DND-41 (cell line): ENCODE measurements at regions not wholly inside any gene's neighbourhood (a gene's known extent, or its start where the extent isn't known, plus 50 kb on each side); places are given as distances from the start of the nearest gene placed in this dataset.

ENCODE experiments used
- ATAC-seq: fragments of 200-7000 bp; cut with Tn5 transposase; 3 replicates; pipeline ENCODE4 v1.9.1; 2021; ENCODE audit warnings: low read depth; ENCODE audit not compliant: insufficient read depth
- DNase-seq: peaks from one replicate; pipeline ENCODE4 v3.0.0-alpha.2; 2020
- H2AFZ ChIP-seq: 2 replicates; pipeline ENCODE4 v1.6.0; 2012; ENCODE audit warnings: low read depth, low read length
- H3K27ac ChIP-seq: 2 replicates; pipeline ENCODE4 v1.5.1; 2012; ENCODE audit warnings: low read length, inconsistent platforms
- H3K27me3 ChIP-seq: fragments of 200-600 bp; sonication (generic); 2 replicates; pipeline ENCODE4 v1.6.0; 2012; ENCODE audit warnings: low read length, mild to moderate bottlenecking, inconsistent platforms; ENCODE audit not compliant: insufficient read depth, poor library complexity
- H3K36me3 ChIP-seq: 2 replicates; pipeline ENCODE4 v1.5.1; 2012; ENCODE audit warnings: low read length, inconsistent platforms; ENCODE audit not compliant: insufficient read depth
- H3K4me1 ChIP-seq: 2 replicates; pipeline ENCODE4 v1.5.1; 2012; ENCODE audit warnings: mild to moderate bottlenecking, low read length; ENCODE audit not compliant: insufficient read depth
- H3K4me2 ChIP-seq: 2 replicates; pipeline ENCODE4 v1.6.0; 2012; ENCODE audit warnings: mild to moderate bottlenecking, moderate library complexity, low read length, inconsistent platforms; ENCODE audit not compliant: insufficient read depth
- H3K4me3 ChIP-seq, 2 experiments: fragments of 200-600 bp in 1 of 2; shearing (Covaris generic) in 1 of 2; 2 replicates each; pipeline ENCODE4 v1.5.1; 2012 to 2016; ENCODE audit warnings: inconsistent platforms in 2 of 2, low read length in 2 of 2, mild to moderate bottlenecking in 2 of 2, low read depth in 1 of 2, moderate library complexity in 1 of 2
- H3K79me2 ChIP-seq: 2 replicates; pipeline ENCODE4 v1.6.0; 2012; ENCODE audit warnings: low read length, inconsistent platforms; ENCODE audit not compliant: insufficient read depth
- H3K9ac ChIP-seq: 2 replicates; pipeline ENCODE4 v1.6.0; 2012; ENCODE audit warnings: low read depth, mild to moderate bottlenecking, inconsistent platforms, low read length, moderate library complexity
- H3K9me3 ChIP-seq: 2 replicates; pipeline ENCODE4 v1.5.1; 2012; ENCODE audit warnings: low read length, moderate library complexity, mild to moderate bottlenecking, inconsistent platforms; ENCODE audit not compliant: insufficient read depth, severe bottlenecking
- H4K20me1 ChIP-seq: 2 replicates; pipeline ENCODE4 v1.6.0; 2012; ENCODE audit warnings: low read length; ENCODE audit not compliant: insufficient read depth
- EZH2 ChIP-seq: IDR thresholded peaks from 3 replicates; pipeline ENCODE4 v1.6.1; 2012; ENCODE audit warnings: borderline replicate concordance, low read depth, mild to moderate bottlenecking, moderate library complexity, low read length, inconsistent platforms; ENCODE audit not compliant: severe bottlenecking
- TF ChIP-seq, protein P1 (sequence below): IDR thresholded peaks from 2 replicates; pipeline ENCODE4 v1.5.1; 2012; ENCODE audit warnings: borderline replicate concordance, low read length, moderate library complexity, mild to moderate bottlenecking; ENCODE audit not compliant: poor library complexity, severe bottlenecking; ENCODE audit errors: extremely low read depth

DNA sequence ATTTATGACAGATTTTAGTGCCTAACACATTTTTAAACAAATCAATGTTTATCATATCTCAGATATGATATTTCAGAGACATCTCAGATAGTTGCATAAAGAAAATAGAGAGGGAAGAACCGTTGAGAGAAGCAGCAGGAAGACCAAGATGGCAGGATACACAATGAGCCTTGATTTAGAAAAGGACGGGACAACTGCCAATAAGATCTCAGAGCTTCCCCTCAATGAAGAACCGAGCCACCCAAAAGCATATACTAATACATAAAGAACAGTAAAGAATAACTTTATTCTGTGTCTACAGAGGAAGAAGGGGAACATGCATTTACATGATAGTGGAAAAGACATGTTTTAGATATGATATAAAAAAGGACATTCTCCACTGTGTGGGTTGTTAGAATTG is 375.9 kb upstream of the SOX5 start:
- no peaks in the 10 kb centered on the region for H3K27me3 ChIP-seq
- H2AFZ ChIP-seq = no peak overlapping the region
- TF ChIP-seq, protein P1, sequence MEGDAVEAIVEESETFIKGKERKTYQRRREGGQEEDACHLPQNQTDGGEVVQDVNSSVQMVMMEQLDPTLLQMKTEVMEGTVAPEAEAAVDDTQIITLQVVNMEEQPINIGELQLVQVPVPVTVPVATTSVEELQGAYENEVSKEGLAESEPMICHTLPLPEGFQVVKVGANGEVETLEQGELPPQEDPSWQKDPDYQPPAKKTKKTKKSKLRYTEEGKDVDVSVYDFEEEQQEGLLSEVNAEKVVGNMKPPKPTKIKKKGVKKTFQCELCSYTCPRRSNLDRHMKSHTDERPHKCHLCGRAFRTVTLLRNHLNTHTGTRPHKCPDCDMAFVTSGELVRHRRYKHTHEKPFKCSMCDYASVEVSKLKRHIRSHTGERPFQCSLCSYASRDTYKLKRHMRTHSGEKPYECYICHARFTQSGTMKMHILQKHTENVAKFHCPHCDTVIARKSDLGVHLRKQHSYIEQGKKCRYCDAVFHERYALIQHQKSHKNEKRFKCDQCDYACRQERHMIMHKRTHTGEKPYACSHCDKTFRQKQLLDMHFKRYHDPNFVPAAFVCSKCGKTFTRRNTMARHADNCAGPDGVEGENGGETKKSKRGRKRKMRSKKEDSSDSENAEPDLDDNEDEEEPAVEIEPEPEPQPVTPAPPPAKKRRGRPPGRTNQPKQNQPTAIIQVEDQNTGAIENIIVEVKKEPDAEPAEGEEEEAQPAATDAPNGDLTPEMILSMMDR = no peak
- H3K9me3 ChIP-seq = no peaks in the 10 kb centered on the region
- DNase-seq (no peak), ATAC-seq (no peak)
- no peaks in the 10 kb centered on the region for H3K4me1 ChIP-seq
- H3K27ac ChIP-seq = no peak overlapping the region
- no peaks in the 10 kb centered on the region for H3K36me3 ChIP-seq
- no peaks in the 10 kb centered on the region for H4K20me1 ChIP-seq
- no peaks in the 10 kb centered on the region for H3K79me2 ChIP-seq
- no peak overlapping the region for H3K4me3 ChIP-seq
- no peak overlapping the region for H3K4me2 ChIP-seq
- no peak overlapping the region for H3K9ac ChIP-seq

DNA sequence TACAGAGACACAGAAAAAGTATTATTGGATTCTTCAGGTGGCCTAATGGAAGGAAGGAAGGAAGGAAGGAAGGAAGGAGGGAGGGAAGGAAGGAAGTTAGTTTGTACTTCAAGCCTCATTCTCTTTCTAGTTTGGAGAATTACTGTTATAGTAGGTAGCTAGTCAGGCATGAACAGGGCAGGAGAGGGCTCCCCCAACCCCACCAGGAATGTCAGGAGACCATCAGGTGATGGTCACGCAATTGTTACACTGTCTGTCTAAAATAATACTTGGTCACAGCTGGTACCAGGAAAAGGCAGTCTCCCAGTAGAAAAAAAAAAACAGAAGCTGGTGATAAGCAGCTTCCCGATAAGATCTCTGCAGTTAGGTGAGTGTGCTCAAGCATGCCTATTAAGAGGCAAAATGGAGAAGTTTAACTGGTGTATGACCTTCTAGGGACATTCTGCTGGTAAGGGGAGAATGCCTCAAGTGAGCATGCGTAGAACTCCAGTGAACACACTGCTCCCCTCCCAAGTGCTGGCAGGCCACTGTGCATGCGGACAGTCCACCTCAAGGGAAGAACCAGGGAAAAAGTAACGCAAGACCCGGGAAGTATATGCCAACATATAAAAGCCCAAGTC is 358.4 kb upstream of the SOX5 start:
- Histone ChIP-seq H3K36me3 (no peaks in the 10 kb centered on the region), H3K79me2 (no peaks in the 10 kb centered on the region), H3K27ac (no peak overlapping the region), H3K9ac (no peak overlapping the region), H3K9me3 (no peaks in the 10 kb centered on the region), H3K27me3 (no peaks in the 10 kb centered on the region), H3K4me2 (no peak overlapping the region), H3K4me1 (peaks cover 12% of the 10 kb centered on the region), H2AFZ (no peak overlapping the region), H4K20me1 (no peaks in the 10 kb centered on the region), H3K4me3 (no peak overlapping the region)
- ATAC-seq (no peak), DNase-seq (no peak)
- TF ChIP-seq, protein P1 = no peak
- no peak for TF ChIP-seq EZH2

DNA sequence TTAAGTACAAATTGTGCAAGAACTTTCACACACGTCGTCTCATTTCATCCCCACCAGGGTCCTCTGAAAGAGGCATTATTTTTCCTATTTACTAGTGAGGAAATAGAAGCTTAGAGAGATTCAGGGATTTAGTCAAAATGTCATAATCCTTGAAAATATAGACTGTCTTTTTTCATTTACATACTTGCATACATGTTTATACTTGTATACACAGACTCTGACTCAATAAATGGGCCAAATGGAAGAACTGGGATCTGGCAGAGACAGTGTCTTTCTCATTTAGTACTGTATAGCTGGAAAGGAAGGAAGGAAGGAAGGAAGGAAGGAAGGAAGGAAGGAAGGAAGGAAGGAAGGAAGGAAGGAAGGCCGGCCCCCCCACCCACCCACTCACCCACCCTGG is 357.7 kb upstream of the SOX5 start:
- no peak overlapping the region for H3K27ac ChIP-seq
- H3K4me3 ChIP-seq = no peak overlapping the region
- no peak overlapping the region for H3K9ac ChIP-seq
- H3K27me3 ChIP-seq = no peaks in the 10 kb centered on the region
- peaks cover 12% of the 10 kb centered on the region for H3K4me1 ChIP-seq
- DNase-seq (no peak), ATAC-seq (no peak)
- no peak overlapping the region for H2AFZ ChIP-seq
- TF ChIP-seq, protein P1 = no peak
- TF ChIP-seq EZH2 = no peak
- no peaks in the 10 kb centered on the region for H3K79me2 ChIP-seq
- no peak overlapping the region for H3K4me2 ChIP-seq
- no peaks in the 10 kb centered on the region for H3K36me3 ChIP-seq
- no peaks in the 10 kb centered on the region for H4K20me1 ChIP-seq
- no peaks in the 10 kb centered on the region for H3K9me3 ChIP-seq

DNA sequence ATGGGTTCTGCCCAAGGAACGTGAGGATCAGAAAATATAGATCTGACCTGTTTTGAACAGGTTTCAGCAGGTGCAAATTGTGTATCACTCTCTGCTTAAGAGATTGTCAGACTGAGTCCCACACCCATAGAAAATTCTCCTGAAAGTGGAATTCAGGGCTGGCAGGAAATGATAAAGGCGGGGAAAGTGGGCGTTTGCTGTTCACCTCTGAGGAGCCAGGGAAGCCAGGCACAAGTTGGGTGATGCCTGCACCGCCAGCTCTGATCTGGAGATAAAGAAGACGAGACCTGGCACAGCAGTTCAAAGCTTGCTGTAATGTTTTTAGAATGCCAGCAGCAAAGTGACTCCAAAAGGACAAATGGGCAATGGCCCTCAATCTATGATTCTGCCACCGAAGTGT is 356.5 kb upstream of the SOX5 start:
- H3K27ac ChIP-seq = no peak overlapping the region
- no peak for TF ChIP-seq EZH2
- TF ChIP-seq, protein P1 = no peak
- H3K4me1 ChIP-seq = peaks cover 12% of the 10 kb centered on the region

More for the DNA sequence above, 356.5 kb upstream of the SOX5 start:
- Histone ChIP-seq H3K79me2 (no peaks in the 10 kb centered on the region), H3K4me2 (no peak overlapping the region), H4K20me1 (no peaks in the 10 kb centered on the region), H3K9ac (no peak overlapping the region), H3K9me3 (no peaks in the 10 kb centered on the region), H2AFZ (no peak overlapping the region), H3K27me3 (no peaks in the 10 kb centered on the region), H3K4me3 (no peak overlapping the region), H3K36me3 (no peaks in the 10 kb centered on the region)
- ATAC-seq = no peak
- DNase-seq = no peak
